ENCODE measurements at regions not wholly inside any gene's neighbourhood (a gene's known extent, or its start where the extent isn't known, plus 50 kb on each side); places are given as distances from the start of the nearest gene placed in this dataset.

- Histone ChIP-seq H3K27ac (no peak overlapping the region), H3K36me3 (no peaks in the 10 kb centered on the region), H3K27me3 (no peaks in the 10 kb centered on the region)
These were observed 523.2 kb upstream of the B3GALT2 start for GRCh38 chr1:193709607-193710006.

GRCh38 chr1:193707271-193708021 lies 521.0 kb upstream of the B3GALT2 start:
- H3K27me3 ChIP-seq = no peaks in the 10 kb centered on the region
- no peaks in the 10 kb centered on the region for H3K9me3 ChIP-seq
- no peak for DNase-seq
- H3K4me3 ChIP-seq = no peak overlapping the region
- H3K27ac ChIP-seq = no peak overlapping the region
- H3K4me1 ChIP-seq = no peaks in the 10 kb centered on the region
- no peak for TF ChIP-seq CTCF (IDR thresholded peaks at IDR 0.05)
- no peak for TF ChIP-seq POLR2A (IDR thresholded peaks at IDR 0.05)
- no peaks in the 10 kb centered on the region for H3K36me3 ChIP-seq

More at GRCh38 chr1:193709607-193710006, 523.2 kb upstream of the B3GALT2 start:
- H3K4me1 ChIP-seq = no peaks in the 10 kb centered on the region
- no peaks in the 10 kb centered on the region for H3K9me3 ChIP-seq
- no peak for TF ChIP-seq POLR2A (IDR thresholded peaks at IDR 0.05)
- no peak for TF ChIP-seq CTCF (IDR thresholded peaks at IDR 0.05)
- DNase-seq = no peak
- no peak overlapping the region for H3K4me3 ChIP-seq

DNA sequence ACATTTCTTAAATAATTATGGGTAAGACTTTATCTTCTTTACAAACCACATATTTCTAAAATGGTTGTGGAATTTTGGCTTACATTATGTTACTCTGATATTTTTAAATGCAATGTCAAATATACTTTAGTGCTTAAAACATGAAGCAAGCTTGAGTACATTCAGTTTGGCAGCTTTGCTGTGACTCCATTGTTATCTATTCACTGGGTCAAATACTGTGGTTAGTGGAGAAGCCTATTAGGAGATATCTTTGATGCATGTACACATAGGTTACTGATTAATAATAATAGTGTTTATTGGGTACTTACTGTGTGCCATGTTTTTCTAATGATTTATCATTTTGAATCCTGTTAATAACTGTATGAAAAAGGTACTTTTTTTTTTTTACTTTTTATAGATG lies 520.4 kb upstream of the B3GALT2 start:
- Histone ChIP-seq H3K27ac (no peak overlapping the region), H3K9me3 (no peaks in the 10 kb centered on the region), H3K4me3 (no peak overlapping the region), H3K4me1 (no peaks in the 10 kb centered on the region), H3K36me3 (no peaks in the 10 kb centered on the region), H3K27me3 (no peaks in the 10 kb centered on the region)
- no peak for DNase-seq
- TF ChIP-seq POLR2A (IDR thresholded peaks at IDR 0.05) (no peak), CTCF (IDR thresholded peaks at IDR 0.05) (no peak)

- no peaks in the 10 kb centered on the region for H3K36me3 ChIP-seq
- H3K27ac ChIP-seq = no peak overlapping the region
- no peak overlapping the region for H3K4me3 ChIP-seq
- no peaks in the 10 kb centered on the region for H3K9me3 ChIP-seq
- no peaks in the 10 kb centered on the region for H3K4me1 ChIP-seq
- TF ChIP-seq CTCF (IDR thresholded peaks at IDR 0.05) = no peak
- TF ChIP-seq POLR2A (IDR thresholded peaks at IDR 0.05) = no peak
- no peak for DNase-seq
- no peaks in the 10 kb centered on the region for H3K27me3 ChIP-seq
These were observed 519.2 kb upstream of the B3GALT2 start for GRCh38 chr1:193705554-193705981.

GRCh38 chr1:193703655-193704054 lies 517.2 kb upstream of the B3GALT2 start:
- no peak for DNase-seq
- TF ChIP-seq POLR2A (IDR thresholded peaks at IDR 0.05) (no peak), CTCF (IDR thresholded peaks at IDR 0.05) (no peak)
- Histone ChIP-seq H3K4me3 (no peak overlapping the region), H3K27ac (no peak overlapping the region), H3K4me1 (no peaks in the 10 kb centered on the region), H3K9me3 (no peaks in the 10 kb centered on the region), H3K36me3 (no peaks in the 10 kb centered on the region), H3K27me3 (no peaks in the 10 kb centered on the region)
